ENCODE measurements at regions not wholly inside any gene's neighbourhood (a gene's known extent, or its start where the extent isn't known, plus 50 kb on each side); places are given as distances from the start of the nearest gene placed in this dataset.

DNA sequence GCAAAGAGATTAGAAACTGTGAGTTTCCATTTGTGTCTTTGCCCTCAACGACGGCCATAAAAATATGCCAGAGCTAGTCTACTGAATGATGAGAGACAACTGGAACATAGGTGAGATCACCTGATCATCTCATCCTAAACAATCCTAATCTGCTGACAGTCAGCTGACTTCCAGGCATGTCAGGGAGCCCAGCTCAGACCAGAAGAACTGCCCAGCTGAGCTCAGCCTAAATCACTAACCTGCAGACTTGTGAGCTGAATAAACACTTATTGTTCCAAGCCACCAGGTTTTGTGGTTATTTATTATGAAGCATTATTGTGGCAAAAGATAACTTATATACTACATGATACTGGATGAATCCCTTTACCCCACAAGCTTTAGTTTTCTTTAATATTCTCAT lies 118.9 kb upstream of the PLEKHG7 start:
- TF ChIP-seq, protein P1, sequence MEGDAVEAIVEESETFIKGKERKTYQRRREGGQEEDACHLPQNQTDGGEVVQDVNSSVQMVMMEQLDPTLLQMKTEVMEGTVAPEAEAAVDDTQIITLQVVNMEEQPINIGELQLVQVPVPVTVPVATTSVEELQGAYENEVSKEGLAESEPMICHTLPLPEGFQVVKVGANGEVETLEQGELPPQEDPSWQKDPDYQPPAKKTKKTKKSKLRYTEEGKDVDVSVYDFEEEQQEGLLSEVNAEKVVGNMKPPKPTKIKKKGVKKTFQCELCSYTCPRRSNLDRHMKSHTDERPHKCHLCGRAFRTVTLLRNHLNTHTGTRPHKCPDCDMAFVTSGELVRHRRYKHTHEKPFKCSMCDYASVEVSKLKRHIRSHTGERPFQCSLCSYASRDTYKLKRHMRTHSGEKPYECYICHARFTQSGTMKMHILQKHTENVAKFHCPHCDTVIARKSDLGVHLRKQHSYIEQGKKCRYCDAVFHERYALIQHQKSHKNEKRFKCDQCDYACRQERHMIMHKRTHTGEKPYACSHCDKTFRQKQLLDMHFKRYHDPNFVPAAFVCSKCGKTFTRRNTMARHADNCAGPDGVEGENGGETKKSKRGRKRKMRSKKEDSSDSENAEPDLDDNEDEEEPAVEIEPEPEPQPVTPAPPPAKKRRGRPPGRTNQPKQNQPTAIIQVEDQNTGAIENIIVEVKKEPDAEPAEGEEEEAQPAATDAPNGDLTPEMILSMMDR (IDR thresholded peaks at IDR 0.05) = no peak
- TF ChIP-seq EZH2 (IDR thresholded peaks at IDR 0.05) = no peak
- no peak for TF ChIP-seq EZH2phosphoT487 (IDR thresholded peaks at IDR 0.05)

Data from neural progenitor cell (in vitro differentiated cells).